Fibroblast of lung (primary cell): ENCODE measurements at regions not wholly inside any gene's neighbourhood (a gene's known extent, or its start where the extent isn't known, plus 50 kb on each side); places are given as distances from the start of the nearest gene placed in this dataset.

Experiments used
- DNase-seq, 2 donors: peaks; one replicate each; pipeline versions ENCODE4 v3.0.0 to v3.0.0-alpha.2; 2010; ENCODE audit warnings: low read depth in 2 of 2
- H2AFZ ChIP-seq: 2 replicates; pipeline ENCODE4 v1.5.1; 2012; ENCODE audit warnings: low read length, control low read depth, inconsistent platforms
- H3K27ac ChIP-seq: 2 replicates; pipeline ENCODE4 v1.5.1; 2011; ENCODE audit warnings: low read length, control low read depth; ENCODE audit not compliant: insufficient read depth
- H3K27me3 ChIP-seq: 2 replicates; pipeline ENCODE4 v1.5.1; 2011; ENCODE audit warnings: mild to moderate bottlenecking, low read length; ENCODE audit not compliant: control insufficient read depth, insufficient read depth
- H3K36me3 ChIP-seq: 2 replicates; pipeline ENCODE4 v1.5.1; 2011; ENCODE audit warnings: low read length; ENCODE audit not compliant: control insufficient read depth, insufficient read depth
- H3K4me1 ChIP-seq: 2 replicates; pipeline ENCODE4 v1.5.1; 2011; ENCODE audit warnings: low read length; ENCODE audit not compliant: control insufficient read depth, insufficient read depth; ENCODE audit errors: extremely low read depth
- H3K4me2 ChIP-seq: 2 replicates; pipeline ENCODE4 v1.5.1; 2011; ENCODE audit warnings: low read length, control low read depth; ENCODE audit not compliant: insufficient read depth; ENCODE audit errors: extremely low read depth
- H3K4me3 ChIP-seq, 4 experiments: fragments of 200-600 bp in 1 of 4; sonication (generic) in 1 of 4; replicated peaks in 1 of 4; 2 replicates each; pipeline ENCODE4 v1.5.1; 2011 to 2016; ENCODE audit warnings: low read length in 4 of 4, low read depth in 3 of 4, mild to moderate bottlenecking in 3 of 4, control low read depth in 2 of 4, inconsistent platforms in 1 of 4, mixed read lengths in 1 of 4; ENCODE audit not compliant: insufficient read depth in 1 of 4; ENCODE audit errors: control extremely low read depth in 1 of 4
- H3K79me2 ChIP-seq: 2 replicates; pipeline ENCODE4 v1.5.1; 2012; ENCODE audit warnings: mild to moderate bottlenecking, low read length, inconsistent platforms; ENCODE audit not compliant: control insufficient read depth, insufficient read depth
- H3K9ac ChIP-seq: 2 replicates; pipeline ENCODE4 v1.5.1; 2011; ENCODE audit warnings: mild to moderate bottlenecking, low read length, control low read depth; ENCODE audit not compliant: insufficient read depth
- H3K9me3 ChIP-seq: 2 replicates; pipeline ENCODE4 v1.5.1; 2012; ENCODE audit warnings: low read depth, low read length; ENCODE audit not compliant: control insufficient read depth, insufficient read depth
- H4K20me1 ChIP-seq: 2 replicates; pipeline ENCODE4 v1.5.1; 2011; ENCODE audit warnings: low read length; ENCODE audit not compliant: control insufficient read depth, insufficient read depth; ENCODE audit errors: extremely low read depth
- CTCF ChIP-seq, 2 donors: IDR thresholded peaks in 1 of 2; conservative IDR thresholded peaks in 1 of 2; 1 replicate in 1 of 2; 2 replicates in 1 of 2; pipeline ENCODE4 v1.5.1; 2011 to 2012; ENCODE audit warnings: low read length in 2 of 2, control low read depth in 1 of 2, inconsistent platforms in 1 of 2, low read depth in 1 of 2, mild to moderate bottlenecking in 1 of 2
- EZH2 ChIP-seq: IDR thresholded peaks from 2 replicates; pipeline ENCODE4 v1.5.1; 2012; ENCODE audit warnings: low read length, control low read depth, mild to moderate bottlenecking; ENCODE audit errors: missing control alignments

GRCh38 chr5:113900141-113900540 is 386.6 kb downstream of the YTHDC2 start:
- H3K4me2 ChIP-seq: no peak overlapping the region

GRCh38 chr5:113900816-113901215 is 387.3 kb downstream of the YTHDC2 start:
- Histone ChIP-seq H3K27me3 (no peaks in the 10 kb centered on the region), H4K20me1 (no peaks in the 10 kb centered on the region), H3K4me1 (no peaks in the 10 kb centered on the region), H3K4me3 (no peak overlapping the region), H3K79me2 (no peaks in the 10 kb centered on the region), H2AFZ (no peak overlapping the region), H3K27ac (no peak overlapping the region), H3K9ac (no peak overlapping the region), H3K9me3 (no peaks in the 10 kb centered on the region), H3K36me3 (no peaks in the 10 kb centered on the region), H3K4me2 (no peak overlapping the region)
- DNase-seq: no peak
- no peak for TF ChIP-seq CTCF (conservative IDR thresholded peaks at IDR 0.05 in 1 of 2, IDR thresholded peaks at IDR 0.05 in 1 of 2; ENCODE audit: low read depth in 1 of 2, low read length in 2 of 2)
- TF ChIP-seq EZH2: no peak

More at GRCh38 chr5:113900141-113900540, 386.6 kb downstream of the YTHDC2 start:
- Histone ChIP-seq H3K27ac (no peak overlapping the region), H3K27me3 (no peaks in the 10 kb centered on the region), H3K9me3 (no peaks in the 10 kb centered on the region), H3K79me2 (no peaks in the 10 kb centered on the region), H3K4me3 (no peak overlapping the region), H3K4me1 (no peaks in the 10 kb centered on the region), H3K36me3 (no peaks in the 10 kb centered on the region), H2AFZ (no peak overlapping the region), H4K20me1 (no peaks in the 10 kb centered on the region), H3K9ac (no peak overlapping the region)
- no peak for DNase-seq
- TF ChIP-seq EZH2 (no peak), CTCF (conservative IDR thresholded peaks at IDR 0.05 in 1 of 2, IDR thresholded peaks at IDR 0.05 in 1 of 2; ENCODE audit: low read depth in 1 of 2, low read length in 2 of 2) (no peak)

- no peaks in the 10 kb centered on the region for H3K27me3 ChIP-seq
- H2AFZ ChIP-seq: no peak overlapping the region
- no peaks in the 10 kb centered on the region for H3K79me2 ChIP-seq
- no peak overlapping the region for H3K4me2 ChIP-seq
- no peak overlapping the region for H3K9ac ChIP-seq
- no peaks in the 10 kb centered on the region for H3K36me3 ChIP-seq
- no peaks in the 10 kb centered on the region for H3K4me1 ChIP-seq
- no peak overlapping the region for H3K4me3 ChIP-seq
- DNase-seq: no peak
- H3K27ac ChIP-seq: no peak overlapping the region
- TF ChIP-seq EZH2 (no peak), CTCF (conservative IDR thresholded peaks at IDR 0.05 in 1 of 2, IDR thresholded peaks at IDR 0.05 in 1 of 2; ENCODE audit: low read depth in 1 of 2, low read length in 2 of 2) (no peak)
- no peaks in the 10 kb centered on the region for H4K20me1 ChIP-seq
- no peaks in the 10 kb centered on the region for H3K9me3 ChIP-seq
Measured at GRCh38 chr5:113901718-113902117, 388.2 kb downstream of the YTHDC2 start.
